GM21786 (cell line): ENCODE measurements at regions not wholly inside any gene's neighbourhood (a gene's known extent, or its start where the extent isn't known, plus 50 kb on each side); places are given as distances from the start of the nearest gene placed in this dataset.
A peak's percentile ranks its signal among the peaks of the same experiment; 100 is the strongest.

Source experiments
- ATAC-seq: cut with Tn5 transposase; IDR thresholded peaks from one replicate; pipeline ENCODE4 v1.9.1; 2021; ENCODE audit not compliant: unreplicated experiment

- ATAC-seq, result no peak
Measured at GRCh38 chr4:35972814-35973213, 271.5 kb downstream of the ARAP2 start.

- peak; percentile 62 for ATAC-seq
Measured at GRCh38 chr4:35975617-35976355, 268.5 kb downstream of the ARAP2 start.

- no peak for ATAC-seq
Measured at GRCh38 chr4:35978551-35978950, 265.8 kb downstream of the ARAP2 start.

- ATAC-seq, result no peak
Measured at GRCh38 chr4:35982318-35982717, 262.0 kb downstream of the ARAP2 start.

GRCh38 chr4:35986537-35986936, 257.8 kb downstream of the ARAP2 start:
- ATAC-seq, result no peak

- ATAC-seq, result no peak
Measured at GRCh38 chr4:35993606-35994005, 250.7 kb downstream of the ARAP2 start.

- no peak for ATAC-seq
Measured at GRCh38 chr4:36000941-36001557, 243.3 kb downstream of the ARAP2 start.

GRCh38 chr4:36003051-36003450, 241.3 kb downstream of the ARAP2 start:
- no peak for ATAC-seq

- no peak for ATAC-seq
Measured at GRCh38 chr4:36004204-36004851, 240.0 kb downstream of the ARAP2 start.

- no peak for ATAC-seq
Measured at GRCh38 chr4:36006226-36006625, 238.1 kb downstream of the ARAP2 start.

GRCh38 chr4:36010397-36010929, 233.9 kb downstream of the ARAP2 start:
- ATAC-seq, result no peak

GRCh38 chr4:36011381-36011780, 232.9 kb downstream of the ARAP2 start:
- ATAC-seq, result no peak

- no peak for ATAC-seq
Measured at GRCh38 chr4:36012503-36012902, 231.8 kb downstream of the ARAP2 start.

- no peak for ATAC-seq
Measured at GRCh38 chr4:36013206-36013605, 231.1 kb downstream of the ARAP2 start.
